Lower lobe of right lung (tissue), 2 donors: ENCODE measurements at regions not wholly inside any gene's neighbourhood (a gene's known extent, or its start where the extent isn't known, plus 50 kb on each side); places are given as distances from the start of the nearest gene placed in this dataset.

ENCODE experiments used
- ATAC-seq, 2 donors: fragments of 200-7000 bp; cut with Tn5 transposase; one replicate each; pipeline ENCODE4 v1.9.1; 2020 to 2022; ENCODE audit warnings: mild to moderate bottlenecking in 2 of 2, moderate library complexity in 2 of 2
- DNase-seq: peaks from one replicate; pipeline ENCODE4 v3.0.0-alpha.2; 2020
- H3K27ac ChIP-seq: fragments of 200-600 bp; one replicate; pipeline ENCODE4 v1.8.0; 2022
- H3K27me3 ChIP-seq: fragments of 200-600 bp; one replicate; pipeline ENCODE4 v1.8.0; 2022; ENCODE audit warnings: low read depth
- H3K36me3 ChIP-seq: fragments of 200-600 bp; one replicate; pipeline ENCODE4 v1.8.0; 2022; ENCODE audit warnings: mild to moderate bottlenecking
- H3K4me1 ChIP-seq: fragments of 200-600 bp; one replicate; pipeline ENCODE4 v1.8.0; 2022
- H3K4me3 ChIP-seq: fragments of 200-600 bp; one replicate; pipeline ENCODE4 v1.8.0; 2022; ENCODE audit warnings: mild to moderate bottlenecking
- H3K9me3 ChIP-seq: fragments of 200-600 bp; one replicate; pipeline ENCODE4 v1.8.0; 2022
- CTCF ChIP-seq: fragments of 200-600 bp; IDR thresholded peaks from one replicate; pipeline ENCODE4 v1.8.0; 2022; ENCODE audit warnings: antibody characterized with exemption, mild to moderate bottlenecking
- intact Hi-C: fragments of 100-400 bp; cut with DNase I; formaldehyde crosslinking; loops from one replicate; pipeline ENCODE4 v1.11.0; 2022
- donor health status: DM: no; HTN: yes; CAD: no; lungs with severe emphysema.

- no peaks in the 10 kb centered on the region for H3K27me3 ChIP-seq
- no peak overlapping the region for H3K27ac ChIP-seq
- no peak for TF ChIP-seq CTCF
- intact Hi-C loops: no loop called here
- no peaks in the 10 kb centered on the region for H3K4me1 ChIP-seq
- H3K36me3 ChIP-seq: no peaks in the 10 kb centered on the region
- no peak overlapping the region for H3K4me3 ChIP-seq
- no peak for DNase-seq
- no peaks in the 10 kb centered on the region for H3K9me3 ChIP-seq
- no peak for ATAC-seq
Observed at GRCh38 chr4:45302828-45303227, 576.5 kb upstream of the GNPDA2 start.

GRCh38 chr4:45294464-45294863 lies 568.1 kb upstream of the GNPDA2 start:
- Histone ChIP-seq H3K27ac (no peak overlapping the region), H3K9me3 (no peaks in the 10 kb centered on the region), H3K27me3 (no peaks in the 10 kb centered on the region), H3K4me1 (no peaks in the 10 kb centered on the region), H3K4me3 (no peak overlapping the region), H3K36me3 (no peaks in the 10 kb centered on the region)
- DNase-seq (no peak), ATAC-seq (no peak)
- TF ChIP-seq CTCF: no peak
- intact Hi-C loops: no loop called here

GRCh38 chr4:45293335-45293734 lies 567.0 kb upstream of the GNPDA2 start:
- intact Hi-C loops: no loop called here

GRCh38 chr4:45292844-45293243 lies 566.5 kb upstream of the GNPDA2 start:
- ATAC-seq: peak in 1 of 2 donors; percentile 24
- no peaks in the 10 kb centered on the region for H3K36me3 ChIP-seq

More at GRCh38 chr4:45293335-45293734, 567.0 kb upstream of the GNPDA2 start:
- TF ChIP-seq CTCF: no peak
- no peaks in the 10 kb centered on the region for H3K4me1 ChIP-seq
- H3K4me3 ChIP-seq: no peak overlapping the region
- H3K9me3 ChIP-seq: no peaks in the 10 kb centered on the region
- H3K27ac ChIP-seq: no peak overlapping the region
- ATAC-seq (peak in 1 of 2 donors; percentile 21), DNase-seq (no peak)
- no peaks in the 10 kb centered on the region for H3K27me3 ChIP-seq
- no peaks in the 10 kb centered on the region for H3K36me3 ChIP-seq

GRCh38 chr4:45284400-45285085 lies 558.2 kb upstream of the GNPDA2 start:
- intact Hi-C loops: no loop called here
- Histone ChIP-seq H3K27ac (no peak overlapping the region), H3K4me1 (no peaks in the 10 kb centered on the region), H3K27me3 (no peaks in the 10 kb centered on the region), H3K9me3 (no peaks in the 10 kb centered on the region), H3K4me3 (no peak overlapping the region), H3K36me3 (no peaks in the 10 kb centered on the region)
- ATAC-seq (no peak), DNase-seq (peak; percentile 31)
- TF ChIP-seq CTCF: no peak

More at GRCh38 chr4:45292844-45293243, 566.5 kb upstream of the GNPDA2 start:
- H3K9me3 ChIP-seq: no peaks in the 10 kb centered on the region
- TF ChIP-seq CTCF: no peak
- intact Hi-C loops: no loop called here
- no peaks in the 10 kb centered on the region for H3K27me3 ChIP-seq
- no peak for DNase-seq
- no peak overlapping the region for H3K4me3 ChIP-seq
- no peak overlapping the region for H3K27ac ChIP-seq
- H3K4me1 ChIP-seq: no peaks in the 10 kb centered on the region
